ENCODE measurements at regions not wholly inside any gene's neighbourhood (a gene's known extent, or its start where the extent isn't known, plus 50 kb on each side); places are given as distances from the start of the nearest gene placed in this dataset.
A peak's percentile ranks its signal among the peaks of the same experiment; 100 is the strongest.
"Not testable (repeated sequence)": the region's sequence is repeated elsewhere in the genome, so short reads cannot be mapped to it uniquely, and the experiment has no call there.

GRCh38 chr9:38128752-38129270 is 59.8 kb upstream of the SHB start:
- Histone ChIP-seq H3K9me3 (ENCODE audit: low read depth) (no peaks in the 10 kb centered on the region), H2AFZ (no peak overlapping the region), H3K4me1 (ENCODE audit: insufficient read depth) (no peaks in the 10 kb centered on the region), H3K9ac (no peak overlapping the region), H3K4me3 (no peak overlapping the region), H3K27me3 (replicated peaks; ENCODE audit: insufficient read depth) (peaks cover 28% of the 10 kb centered on the region), H3K79me2 (ENCODE audit: insufficient read depth) (no peaks in the 10 kb centered on the region), H3K4me2 (ENCODE audit: unreplicated experiment) (no peak overlapping the region), H3K36me3 (ENCODE audit: low read depth) (no peaks in the 10 kb centered on the region), H4K20me1 (ENCODE audit: insufficient read depth) (no peaks in the 10 kb centered on the region), H3K27ac (no peak overlapping the region), H3K9me2 (ENCODE audit: insufficient read depth) (no peaks in the 10 kb centered on the region), H3F3A (ENCODE audit: insufficient read depth) (no peaks in the 10 kb centered on the region)
- WGBS, 2 experiments (ENCODE audit: low coverage in 1 of 2, low lambda C conversion rate in 2 of 2, missing lambda C conversion rate in 2 of 2): 63 to 66% methylated on average over 5 of the region's 5 CpGs
- no peak for DNase-seq
- in situ Hi-C loops (cut with MboI): no loop called here
- TF ChIP-seq EZH2 (IDR thresholded peaks at IDR 0.05; ENCODE audit: insufficient read depth, poor library complexity, severe bottlenecking) (no peak), EZH2phosphoT487 (IDR thresholded peaks at IDR 0.05; ENCODE audit: insufficient read depth, low read depth) (no peak)

- H3K9me3 ChIP-seq (ENCODE audit: low read depth): no peaks in the 10 kb centered on the region
- H2AFZ ChIP-seq: no peak overlapping the region
- TF ChIP-seq EZH2 (IDR thresholded peaks at IDR 0.05; ENCODE audit: insufficient read depth, poor library complexity, severe bottlenecking) (no peak), EZH2phosphoT487 (IDR thresholded peaks at IDR 0.05; ENCODE audit: insufficient read depth, low read depth) (no peak)
- no peaks in the 10 kb centered on the region for H3K4me1 ChIP-seq (ENCODE audit: insufficient read depth)
- no peaks in the 10 kb centered on the region for H3F3A ChIP-seq (ENCODE audit: insufficient read depth)
- no peaks in the 10 kb centered on the region for H3K36me3 ChIP-seq (ENCODE audit: low read depth)
- H3K4me3 ChIP-seq: no peak overlapping the region
- H4K20me1 ChIP-seq (ENCODE audit: insufficient read depth): no peaks in the 10 kb centered on the region
- in situ Hi-C loops (cut with MboI): no loop called here
- peak; percentile 25 for DNase-seq
- no peak overlapping the region for H3K4me2 ChIP-seq (ENCODE audit: unreplicated experiment)
- 22 to 29% methylated on average over 5 to 6 of the region's 6 CpGs for WGBS, 2 experiments (ENCODE audit: low coverage in 1 of 2, low lambda C conversion rate in 2 of 2, missing lambda C conversion rate in 2 of 2)
- peaks cover 21% of the 10 kb centered on the region for H3K27me3 ChIP-seq (replicated peaks; ENCODE audit: insufficient read depth)
- H3K27ac ChIP-seq: no peak overlapping the region
- no peaks in the 10 kb centered on the region for H3K9me2 ChIP-seq (ENCODE audit: insufficient read depth)
- no peak overlapping the region for H3K9ac ChIP-seq
- no peaks in the 10 kb centered on the region for H3K79me2 ChIP-seq (ENCODE audit: insufficient read depth)
These were observed 58.3 kb upstream of the SHB start for GRCh38 chr9:38127271-38127839.

GRCh38 chr9:38126730-38127129 is 57.7 kb upstream of the SHB start:
- no peaks in the 10 kb centered on the region for H3K4me1 ChIP-seq (ENCODE audit: insufficient read depth)
- H3K9me2 ChIP-seq (ENCODE audit: insufficient read depth): no peaks in the 10 kb centered on the region
- H3K4me2 ChIP-seq (ENCODE audit: unreplicated experiment): no peak overlapping the region
- H3K27me3 ChIP-seq (replicated peaks; ENCODE audit: insufficient read depth): peaks cover 21% of the 10 kb centered on the region
- H2AFZ ChIP-seq: no peak overlapping the region
- H3K36me3 ChIP-seq (ENCODE audit: low read depth): no peaks in the 10 kb centered on the region
- TF ChIP-seq EZH2phosphoT487 (IDR thresholded peaks at IDR 0.05; ENCODE audit: insufficient read depth, low read depth) (no peak), EZH2 (IDR thresholded peaks at IDR 0.05; ENCODE audit: insufficient read depth, poor library complexity, severe bottlenecking) (no peak)
- H3K4me3 ChIP-seq: no peak overlapping the region
- no peaks in the 10 kb centered on the region for H3F3A ChIP-seq (ENCODE audit: insufficient read depth)
- H3K9me3 ChIP-seq (ENCODE audit: low read depth): no peaks in the 10 kb centered on the region
- H3K79me2 ChIP-seq (ENCODE audit: insufficient read depth): no peaks in the 10 kb centered on the region
- 60 to 62% methylated on average over 6 of the region's 6 CpGs for WGBS, 2 experiments (ENCODE audit: low coverage in 1 of 2, low lambda C conversion rate in 2 of 2, missing lambda C conversion rate in 2 of 2)
- H4K20me1 ChIP-seq (ENCODE audit: insufficient read depth): no peaks in the 10 kb centered on the region
- DNase-seq: no peak
- H3K9ac ChIP-seq: no peak overlapping the region
- H3K27ac ChIP-seq: no peak overlapping the region
- in situ Hi-C loops (cut with MboI): no loop called here

- H3K27ac ChIP-seq: no peak overlapping the region
- DNase-seq: no peak
- H3K4me3 ChIP-seq: no peak overlapping the region
- no peak overlapping the region for H3K4me2 ChIP-seq (ENCODE audit: unreplicated experiment)
- TF ChIP-seq EZH2 (IDR thresholded peaks at IDR 0.05; ENCODE audit: insufficient read depth, poor library complexity, severe bottlenecking) (no peak), EZH2phosphoT487 (IDR thresholded peaks at IDR 0.05; ENCODE audit: insufficient read depth, low read depth) (no peak)
- 71 to 79% methylated on average over 7 of the region's 7 CpGs for WGBS, 2 experiments (ENCODE audit: low coverage in 1 of 2, low lambda C conversion rate in 2 of 2, missing lambda C conversion rate in 2 of 2)
- H3K9ac ChIP-seq: no peak overlapping the region
- no peaks in the 10 kb centered on the region for H3F3A ChIP-seq (ENCODE audit: insufficient read depth)
- H4K20me1 ChIP-seq (ENCODE audit: insufficient read depth): no peaks in the 10 kb centered on the region
- H3K4me1 ChIP-seq (ENCODE audit: insufficient read depth): no peaks in the 10 kb centered on the region
- H3K36me3 ChIP-seq (ENCODE audit: low read depth): no peaks in the 10 kb centered on the region
- no peaks in the 10 kb centered on the region for H3K9me2 ChIP-seq (ENCODE audit: insufficient read depth)
- in situ Hi-C loops (cut with MboI): no loop called here
- no peak overlapping the region for H2AFZ ChIP-seq
- no peaks in the 10 kb centered on the region for H3K79me2 ChIP-seq (ENCODE audit: insufficient read depth)
- peaks cover 21% of the 10 kb centered on the region for H3K27me3 ChIP-seq (replicated peaks; ENCODE audit: insufficient read depth)
- H3K9me3 ChIP-seq (ENCODE audit: low read depth): no peaks in the 10 kb centered on the region
These were observed 56.9 kb upstream of the SHB start for GRCh38 chr9:38125889-38126288.

GRCh38 chr9:38123359-38123758 is 54.3 kb upstream of the SHB start:
- in situ Hi-C loops (cut with MboI); H3K27ac ChIP-seq: not testable (repeated sequence)

More at GRCh38 chr9:38123359-38123758, 54.3 kb upstream of the SHB start:
- DNase-seq; H3F3A ChIP-seq (ENCODE audit: insufficient read depth); H3K9ac ChIP-seq; H4K20me1 ChIP-seq (ENCODE audit: insufficient read depth); H2AFZ ChIP-seq; H3K4me1 ChIP-seq (ENCODE audit: insufficient read depth); H3K36me3 ChIP-seq (ENCODE audit: low read depth); H3K9me3 ChIP-seq (ENCODE audit: low read depth); H3K4me3 ChIP-seq; H3K9me2 ChIP-seq (ENCODE audit: insufficient read depth); H3K79me2 ChIP-seq (ENCODE audit: insufficient read depth); H3K4me2 ChIP-seq (ENCODE audit: unreplicated experiment): not testable (repeated sequence)
- peaks cover 15% of the 10 kb centered on the region for H3K27me3 ChIP-seq (replicated peaks; ENCODE audit: insufficient read depth)
- WGBS, 2 experiments (ENCODE audit: low coverage in 1 of 2, low lambda C conversion rate in 2 of 2, missing lambda C conversion rate in 2 of 2): 7 to 30% methylated on average over 1 of the region's 1 CpG
